NCI-H345 (cell line): ENCODE measurements at regions not wholly inside any gene's neighbourhood (a gene's known extent, or its start where the extent isn't known, plus 50 kb on each side); places are given as distances from the start of the nearest gene placed in this dataset.

Experiments
- DNase-seq: peaks from one replicate; lab custom pipeline; 2025; lab: John Stamatoyannopoulos, UW

GRCh38 chr10:78742730-78743615 is 325.8 kb upstream of the ZMIZ1 start:
- peak; percentile 32 for DNase-seq

- no peak for DNase-seq
These were observed 324.7 kb upstream of the ZMIZ1 start for GRCh38 chr10:78744056-78744455.

GRCh38 chr10:78744491-78745090 is 324.2 kb upstream of the ZMIZ1 start:
- no peak for DNase-seq

GRCh38 chr10:78745441-78745840 is 323.3 kb upstream of the ZMIZ1 start:
- DNase-seq = no peak

- no peak for DNase-seq
These were observed 322.5 kb upstream of the ZMIZ1 start for GRCh38 chr10:78746155-78746763.

- no peak for DNase-seq
These were observed 321.1 kb upstream of the ZMIZ1 start for GRCh38 chr10:78747401-78748234.

- no peak for DNase-seq
These were observed 320.6 kb upstream of the ZMIZ1 start for GRCh38 chr10:78748235-78748533.

GRCh38 chr10:78749200-78749599 is 319.6 kb upstream of the ZMIZ1 start:
- no peak for DNase-seq

- no peak for DNase-seq
These were observed 318.9 kb upstream of the ZMIZ1 start for GRCh38 chr10:78749898-78750297.

GRCh38 chr10:78750418-78750817 is 318.3 kb upstream of the ZMIZ1 start:
- DNase-seq = no peak

GRCh38 chr10:78751716-78752115 is 317.1 kb upstream of the ZMIZ1 start:
- no peak for DNase-seq

- DNase-seq = no peak
These were observed 316.5 kb upstream of the ZMIZ1 start for GRCh38 chr10:78752221-78752620.

- DNase-seq = no peak
These were observed 316.1 kb upstream of the ZMIZ1 start for GRCh38 chr10:78752708-78753107.

- no peak for DNase-seq
These were observed 314.3 kb upstream of the ZMIZ1 start for GRCh38 chr10:78754269-78755062.

- no peak for DNase-seq
These were observed 313.6 kb upstream of the ZMIZ1 start for GRCh38 chr10:78755063-78755701.

- no peak for DNase-seq
These were observed 312.8 kb upstream of the ZMIZ1 start for GRCh38 chr10:78755877-78756455.

- no peak for DNase-seq
These were observed 312.0 kb upstream of the ZMIZ1 start for GRCh38 chr10:78756604-78757343.

- no peak for DNase-seq
These were observed 311.3 kb upstream of the ZMIZ1 start for GRCh38 chr10:78757344-78757925.

- DNase-seq = no peak
These were observed 310.6 kb upstream of the ZMIZ1 start for GRCh38 chr10:78758176-78758575.
